Glutamatergic neuron (in vitro differentiated cells): ENCODE measurements at regions not wholly inside any gene's neighbourhood (a gene's known extent, or its start where the extent isn't known, plus 50 kb on each side); places are given as distances from the start of the nearest gene placed in this dataset.

ENCODE experiments used
- DNase-seq: peaks from one replicate; pipeline ENCODE4 v3.0.0; 2022
- H3K27ac Mint-ChIP-seq: one replicate; pipeline ENCODE4 v1.8.0; 2020; ENCODE audit warnings: mild to moderate bottlenecking, mixed read lengths, inconsistent platforms; ENCODE audit not compliant: unreplicated experiment
- H3K27me3 Mint-ChIP-seq: one replicate; pipeline ENCODE4 v1.8.0; 2020; ENCODE audit warnings: mild to moderate bottlenecking, moderate library complexity, mixed read lengths, inconsistent platforms; ENCODE audit not compliant: unreplicated experiment
- H3K36me3 Mint-ChIP-seq: one replicate; pipeline ENCODE4 v1.8.0; 2020; ENCODE audit warnings: mild to moderate bottlenecking, mixed read lengths, inconsistent platforms; ENCODE audit not compliant: unreplicated experiment
- H3K4me1 Mint-ChIP-seq: one replicate; pipeline ENCODE4 v1.8.0; 2020; ENCODE audit warnings: mild to moderate bottlenecking, low read depth, mixed read lengths, inconsistent platforms; ENCODE audit not compliant: unreplicated experiment
- H3K4me3 Mint-ChIP-seq: one replicate; pipeline ENCODE4 v1.8.0; 2020; ENCODE audit warnings: mild to moderate bottlenecking, mixed read lengths, inconsistent platforms; ENCODE audit not compliant: unreplicated experiment
- H3K9me3 Mint-ChIP-seq: one replicate; pipeline ENCODE4 v1.8.0; 2020; ENCODE audit warnings: mild to moderate bottlenecking, moderate library complexity, mixed read lengths, inconsistent platforms; ENCODE audit not compliant: unreplicated experiment
- TF ChIP-seq, protein P1 (sequence below): fragments of 200-600 bp; sonication (generic); IDR thresholded peaks from one replicate; pipeline ENCODE4 v1.5.0; 2021; ENCODE audit not compliant: partially characterized antibody, unreplicated experiment

DNA sequence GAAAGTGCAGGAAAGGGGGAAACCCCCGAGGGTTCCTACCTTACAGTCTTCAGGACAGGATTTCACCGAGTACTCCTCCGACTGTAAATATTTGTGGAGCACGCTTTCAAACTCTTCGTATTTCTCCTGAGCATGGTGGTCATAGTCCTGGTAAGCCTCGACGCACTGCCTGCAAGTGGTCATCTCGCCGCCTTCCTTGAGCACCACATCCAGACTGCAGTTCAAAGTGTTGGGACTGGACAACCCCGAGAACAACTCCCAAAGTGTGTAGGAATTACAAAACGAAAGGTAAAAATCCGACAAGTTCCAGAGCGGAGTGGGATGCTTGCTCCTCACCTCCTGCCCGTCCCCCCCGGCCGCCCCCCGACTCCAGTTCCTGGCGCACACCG, 349.7 kb downstream of the LIG4 start:
- peaks cover 12% of the 10 kb centered on the region for H3K27me3 Mint-ChIP-seq
- H3K36me3 Mint-ChIP-seq: no peaks in the 10 kb centered on the region
- TF ChIP-seq, protein P1, sequence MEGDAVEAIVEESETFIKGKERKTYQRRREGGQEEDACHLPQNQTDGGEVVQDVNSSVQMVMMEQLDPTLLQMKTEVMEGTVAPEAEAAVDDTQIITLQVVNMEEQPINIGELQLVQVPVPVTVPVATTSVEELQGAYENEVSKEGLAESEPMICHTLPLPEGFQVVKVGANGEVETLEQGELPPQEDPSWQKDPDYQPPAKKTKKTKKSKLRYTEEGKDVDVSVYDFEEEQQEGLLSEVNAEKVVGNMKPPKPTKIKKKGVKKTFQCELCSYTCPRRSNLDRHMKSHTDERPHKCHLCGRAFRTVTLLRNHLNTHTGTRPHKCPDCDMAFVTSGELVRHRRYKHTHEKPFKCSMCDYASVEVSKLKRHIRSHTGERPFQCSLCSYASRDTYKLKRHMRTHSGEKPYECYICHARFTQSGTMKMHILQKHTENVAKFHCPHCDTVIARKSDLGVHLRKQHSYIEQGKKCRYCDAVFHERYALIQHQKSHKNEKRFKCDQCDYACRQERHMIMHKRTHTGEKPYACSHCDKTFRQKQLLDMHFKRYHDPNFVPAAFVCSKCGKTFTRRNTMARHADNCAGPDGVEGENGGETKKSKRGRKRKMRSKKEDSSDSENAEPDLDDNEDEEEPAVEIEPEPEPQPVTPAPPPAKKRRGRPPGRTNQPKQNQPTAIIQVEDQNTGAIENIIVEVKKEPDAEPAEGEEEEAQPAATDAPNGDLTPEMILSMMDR: no peak
- H3K9me3 Mint-ChIP-seq: peaks cover 18% of the 10 kb centered on the region
- H3K27ac Mint-ChIP-seq: no peak overlapping the region
- peaks cover 12% of the 10 kb centered on the region for H3K4me1 Mint-ChIP-seq
- no peak for DNase-seq
- H3K4me3 Mint-ChIP-seq: peak overlapping the region; percentile 94

DNA sequence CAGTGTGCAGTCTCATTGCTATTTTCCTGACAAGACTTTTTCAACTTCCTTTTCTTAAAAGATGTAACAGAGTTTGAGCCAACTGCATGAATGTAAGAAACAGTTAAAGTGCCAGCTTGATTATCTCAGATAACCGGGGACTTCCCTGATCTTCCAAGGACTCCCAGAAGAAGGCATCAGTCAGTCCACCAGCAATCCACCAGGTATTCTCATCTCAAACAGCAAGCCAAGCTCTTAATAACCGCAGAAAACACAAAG, 350.1 kb downstream of the LIG4 start:
- peak overlapping the region; percentile 49 for H3K27ac Mint-ChIP-seq
- no peaks in the 10 kb centered on the region for H3K36me3 Mint-ChIP-seq
- H3K4me1 Mint-ChIP-seq: peaks cover 12% of the 10 kb centered on the region
- TF ChIP-seq, protein P1: no peak
- H3K27me3 Mint-ChIP-seq: peaks cover 12% of the 10 kb centered on the region
- H3K9me3 Mint-ChIP-seq: peaks cover 18% of the 10 kb centered on the region
- H3K4me3 Mint-ChIP-seq: peak overlapping the region; percentile 94
- no peak for DNase-seq

DNA sequence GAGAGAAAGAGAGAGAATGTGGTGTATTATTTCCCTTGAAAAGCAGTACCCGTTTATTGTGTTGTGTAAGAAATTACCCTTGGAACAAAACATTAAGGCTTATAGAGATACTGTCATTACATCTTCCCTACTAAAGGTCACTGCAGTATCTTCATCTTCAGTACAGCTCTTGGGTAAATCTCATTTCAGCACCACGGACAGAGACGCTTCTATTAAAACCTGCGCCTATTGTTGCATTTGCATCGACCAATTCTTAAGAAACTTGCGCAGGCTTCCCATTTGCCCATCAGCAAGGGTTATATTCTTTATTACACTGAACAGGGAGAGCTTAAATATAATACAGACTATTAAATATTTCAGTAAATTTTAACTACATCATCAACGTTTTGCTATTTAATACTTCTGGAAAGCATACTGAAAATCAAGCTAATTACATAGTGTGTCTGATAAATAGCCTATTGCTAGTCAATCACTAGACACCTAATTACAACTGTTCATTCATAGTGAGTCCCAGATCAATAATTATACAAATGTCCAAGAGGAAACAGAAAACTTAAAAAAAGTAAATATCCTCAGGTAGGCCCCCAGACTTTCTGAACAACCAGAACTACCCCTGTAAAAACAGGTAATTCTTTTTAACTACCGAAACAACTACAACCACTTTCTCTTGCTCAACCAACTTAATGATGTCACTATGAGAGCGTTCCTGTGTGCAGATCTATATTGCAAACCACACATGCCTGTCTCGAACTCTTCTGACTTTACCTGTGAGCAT, 350.6 kb downstream of the LIG4 start:
- Mint-ChIP-seq H3K9me3 (peaks cover 18% of the 10 kb centered on the region), H3K4me1 (peaks cover 12% of the 10 kb centered on the region), H3K4me3 (peak overlapping the region; percentile 94), H3K27me3 (peaks cover 12% of the 10 kb centered on the region), H3K27ac (peak overlapping the region; percentile 49), H3K36me3 (no peaks in the 10 kb centered on the region)
- no peak for DNase-seq
- TF ChIP-seq, protein P1: no peak

DNA sequence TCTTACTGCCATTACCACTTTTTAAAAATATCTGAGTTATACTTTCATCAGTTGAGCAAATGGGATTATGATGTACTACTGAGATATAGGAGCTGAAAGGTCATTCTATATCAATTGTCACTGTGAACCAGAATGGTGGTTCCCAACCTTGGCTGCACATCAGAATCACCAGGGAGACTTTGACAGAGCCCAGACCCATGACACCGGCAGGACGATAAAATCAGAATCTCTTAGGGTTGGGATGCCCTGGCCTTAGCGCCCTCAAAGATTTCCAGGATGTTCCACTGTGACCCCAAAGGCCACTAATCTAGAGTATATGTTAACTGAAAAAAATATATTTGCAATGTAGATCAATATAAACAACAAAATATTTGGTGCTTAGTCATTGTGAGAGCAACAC, 355.1 kb downstream of the LIG4 start:
- no peak overlapping the region for H3K4me3 Mint-ChIP-seq
- H3K27me3 Mint-ChIP-seq: peaks cover 2% of the 10 kb centered on the region
- peaks cover 12% of the 10 kb centered on the region for H3K4me1 Mint-ChIP-seq
- DNase-seq: no peak
- no peaks in the 10 kb centered on the region for H3K36me3 Mint-ChIP-seq
- peaks cover 4% of the 10 kb centered on the region for H3K9me3 Mint-ChIP-seq
- TF ChIP-seq, protein P1: no peak
- H3K27ac Mint-ChIP-seq: no peak overlapping the region

DNA sequence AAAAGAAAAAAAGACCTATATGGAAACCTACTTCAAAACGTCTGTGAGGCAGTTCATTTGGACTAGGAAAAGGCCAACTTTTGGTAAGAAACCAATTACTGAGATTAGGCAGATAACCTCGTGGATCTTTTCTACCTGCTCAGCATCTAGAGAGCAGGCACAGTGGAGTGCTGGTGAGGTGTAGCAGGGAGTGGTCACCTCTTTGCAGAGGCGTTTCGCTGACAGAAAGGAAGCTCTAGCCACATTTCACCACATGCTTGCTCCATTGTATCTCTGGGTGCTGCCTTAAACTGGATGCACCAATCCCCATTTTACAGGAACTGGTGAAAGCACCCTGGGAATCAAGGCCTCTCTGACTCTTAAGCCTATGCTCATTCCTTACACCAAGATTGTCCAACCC, 360.5 kb downstream of the LIG4 start:
- no peak for DNase-seq
- Mint-ChIP-seq H3K9me3 (no peaks in the 10 kb centered on the region), H3K4me1 (no peaks in the 10 kb centered on the region), H3K4me3 (no peak overlapping the region), H3K27ac (no peak overlapping the region), H3K27me3 (no peaks in the 10 kb centered on the region), H3K36me3 (no peaks in the 10 kb centered on the region)
- TF ChIP-seq, protein P1: no peak
